ENCODE measurements at regions not wholly inside any gene's neighbourhood (a gene's known extent, or its start where the extent isn't known, plus 50 kb on each side); places are given as distances from the start of the nearest gene placed in this dataset.

- no peak for DNase-seq
These were observed 329.3 kb upstream of the NOCT start for GRCh38 chr4:138686106-138686835.

- no peak for DNase-seq
These were observed 330.3 kb upstream of the NOCT start for GRCh38 chr4:138685316-138685715.

GRCh38 chr4:138680989-138681604 lies 334.5 kb upstream of the NOCT start:
- peak; percentile 14 to 56 (median 34) for DNase-seq

- no peak for DNase-seq
These were observed 335.3 kb upstream of the NOCT start for GRCh38 chr4:138680256-138680655.

GRCh38 chr4:138678985-138679746 lies 336.4 kb upstream of the NOCT start:
- no peak for DNase-seq

GRCh38 chr4:138677748-138678147 lies 337.8 kb upstream of the NOCT start:
- DNase-seq = no peak

- no peak for DNase-seq
These were observed 338.4 kb upstream of the NOCT start for GRCh38 chr4:138677212-138677611.

- no peak for DNase-seq
These were observed 339.9 kb upstream of the NOCT start for GRCh38 chr4:138675685-138676084.

GRCh38 chr4:138674209-138674608 lies 341.4 kb upstream of the NOCT start:
- no peak for DNase-seq

GRCh38 chr4:138673053-138673452 lies 342.5 kb upstream of the NOCT start:
- DNase-seq = no peak

GRCh38 chr4:138672393-138672976 lies 343.1 kb upstream of the NOCT start:
- DNase-seq = no peak

GRCh38 chr4:138671606-138672084 lies 343.9 kb upstream of the NOCT start:
- DNase-seq = no peak

GRCh38 chr4:138671106-138671505 lies 344.5 kb upstream of the NOCT start:
- no peak for DNase-seq

GRCh38 chr4:138670681-138671080 lies 344.9 kb upstream of the NOCT start:
- DNase-seq = no peak

GRCh38 chr4:138669479-138670315 lies 345.9 kb upstream of the NOCT start:
- no peak for DNase-seq

GRCh38 chr4:138668309-138668708 lies 347.3 kb upstream of the NOCT start:
- DNase-seq = no peak

GRCh38 chr4:138666366-138666765 lies 349.2 kb upstream of the NOCT start:
- no peak for DNase-seq

- DNase-seq = no peak
These were observed 349.7 kb upstream of the NOCT start for GRCh38 chr4:138665851-138666250.

GRCh38 chr4:138663883-138664282 lies 351.7 kb upstream of the NOCT start:
- DNase-seq = no peak

GRCh38 chr4:138659812-138660316 lies 355.7 kb upstream of the NOCT start:
- DNase-seq = no peak

- DNase-seq = no peak
These were observed 356.4 kb upstream of the NOCT start for GRCh38 chr4:138659037-138659811.

Measured in activated CD4-positive, CD25-positive, alpha-beta regulatory T cell (primary cell).